ENCODE measurements at regions not wholly inside any gene's neighbourhood (a gene's known extent, or its start where the extent isn't known, plus 50 kb on each side); places are given as distances from the start of the nearest gene placed in this dataset.

DNA sequence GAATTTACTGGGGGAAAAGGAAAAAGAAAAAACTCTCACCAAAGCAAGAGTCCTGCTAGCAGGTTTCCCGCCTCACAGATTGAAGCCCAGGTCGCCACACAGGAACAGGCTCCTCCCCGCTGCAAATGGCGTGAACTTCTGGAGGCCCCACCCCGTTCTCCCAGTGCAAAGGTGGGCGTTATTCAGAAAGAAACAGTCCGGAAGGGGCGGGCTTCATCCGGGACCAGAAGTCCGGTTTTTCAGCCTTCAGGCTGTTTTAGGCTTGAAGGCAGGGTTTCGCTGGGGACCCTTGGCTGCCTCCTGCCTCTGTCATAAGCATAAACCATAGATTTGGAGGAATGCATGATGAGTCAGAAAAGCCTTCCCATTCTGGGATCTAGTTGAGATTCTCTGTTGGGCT, 148.3 kb upstream of the POU2AF2 start:
- Histone ChIP-seq H4K20me1 (ENCODE audit: control insufficient read depth, insufficient read depth) (no peaks in the 10 kb centered on the region), H3K27me3 (replicated peaks in 1 of 2; ENCODE audit: control insufficient read depth in 2 of 2, insufficient read depth in 2 of 2, low read length in 1 of 2) (no peaks in the 10 kb centered on the region), H3K4me3 (no peak overlapping the region), H3K4me1 (ENCODE audit: control insufficient read depth, insufficient read depth, low read length) (no peaks in the 10 kb centered on the region), H3K4me2 (ENCODE audit: control insufficient read depth, insufficient read depth) (no peak overlapping the region), H3K27ac (ENCODE audit: control insufficient read depth, insufficient read depth) (no peak overlapping the region), H3K36me3 (ENCODE audit: control insufficient read depth in 2 of 2, insufficient read depth in 2 of 2, low read length in 1 of 2) (no peaks in the 10 kb centered on the region), H2AFZ (ENCODE audit: control insufficient read depth, low read depth, low read length) (no peak overlapping the region), H3K79me2 (ENCODE audit: control insufficient read depth, insufficient read depth, low read length) (no peaks in the 10 kb centered on the region), H3K9me3 (replicated peaks; ENCODE audit: control insufficient read depth, insufficient read depth, low read length) (no peaks in the 10 kb centered on the region), H3K9ac (ENCODE audit: control insufficient read depth, insufficient read depth, low read length) (no peak overlapping the region)
- no peak for ATAC-seq
- SMC1A ChIA-PET (ENCODE audit: uncharacterized antibody, unreplicated experiment) = no interaction called here
- TF ChIP-seq ASH2L (IDR thresholded peaks at IDR 0.05; ENCODE audit: borderline replicate concordance, low read depth) = no peak
- no peak for TF ChIP-seq ZNF622 (IDR thresholded peaks at IDR 0.05)
- no peak for TF ChIP-seq MTA3 (IDR thresholded peaks at IDR 0.05; ENCODE audit: borderline replicate concordance, low read length)
- TF ChIP-seq STAT1 (conservative IDR thresholded peaks at IDR 0.05) = no peak
- no peak for TF ChIP-seq HDAC6 (IDR thresholded peaks at IDR 0.05; ENCODE audit: unreplicated experiment)
- TF ChIP-seq, protein P1, sequence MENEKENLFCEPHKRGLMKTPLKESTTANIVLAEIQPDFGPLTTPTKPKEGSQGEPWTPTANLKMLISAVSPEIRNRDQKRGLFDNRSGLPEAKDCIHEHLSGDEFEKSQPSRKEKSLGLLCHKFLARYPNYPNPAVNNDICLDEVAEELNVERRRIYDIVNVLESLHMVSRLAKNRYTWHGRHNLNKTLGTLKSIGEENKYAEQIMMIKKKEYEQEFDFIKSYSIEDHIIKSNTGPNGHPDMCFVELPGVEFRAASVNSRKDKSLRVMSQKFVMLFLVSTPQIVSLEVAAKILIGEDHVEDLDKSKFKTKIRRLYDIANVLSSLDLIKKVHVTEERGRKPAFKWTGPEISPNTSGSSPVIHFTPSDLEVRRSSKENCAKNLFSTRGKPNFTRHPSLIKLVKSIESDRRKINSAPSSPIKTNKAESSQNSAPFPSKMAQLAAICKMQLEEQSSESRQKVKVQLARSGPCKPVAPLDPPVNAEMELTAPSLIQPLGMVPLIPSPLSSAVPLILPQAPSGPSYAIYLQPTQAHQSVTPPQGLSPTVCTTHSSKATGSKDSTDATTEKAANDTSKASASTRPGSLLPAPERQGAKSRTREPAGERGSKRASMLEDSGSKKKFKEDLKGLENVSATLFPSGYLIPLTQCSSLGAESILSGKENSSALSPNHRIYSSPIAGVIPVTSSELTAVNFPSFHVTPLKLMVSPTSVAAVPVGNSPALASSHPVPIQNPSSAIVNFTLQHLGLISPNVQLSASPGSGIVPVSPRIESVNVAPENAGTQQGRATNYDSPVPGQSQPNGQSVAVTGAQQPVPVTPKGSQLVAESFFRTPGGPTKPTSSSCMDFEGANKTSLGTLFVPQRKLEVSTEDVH (IDR thresholded peaks at IDR 0.05; ENCODE audit: low read depth, partially characterized antibody) = no peak
- TF ChIP-seq, protein P2, sequence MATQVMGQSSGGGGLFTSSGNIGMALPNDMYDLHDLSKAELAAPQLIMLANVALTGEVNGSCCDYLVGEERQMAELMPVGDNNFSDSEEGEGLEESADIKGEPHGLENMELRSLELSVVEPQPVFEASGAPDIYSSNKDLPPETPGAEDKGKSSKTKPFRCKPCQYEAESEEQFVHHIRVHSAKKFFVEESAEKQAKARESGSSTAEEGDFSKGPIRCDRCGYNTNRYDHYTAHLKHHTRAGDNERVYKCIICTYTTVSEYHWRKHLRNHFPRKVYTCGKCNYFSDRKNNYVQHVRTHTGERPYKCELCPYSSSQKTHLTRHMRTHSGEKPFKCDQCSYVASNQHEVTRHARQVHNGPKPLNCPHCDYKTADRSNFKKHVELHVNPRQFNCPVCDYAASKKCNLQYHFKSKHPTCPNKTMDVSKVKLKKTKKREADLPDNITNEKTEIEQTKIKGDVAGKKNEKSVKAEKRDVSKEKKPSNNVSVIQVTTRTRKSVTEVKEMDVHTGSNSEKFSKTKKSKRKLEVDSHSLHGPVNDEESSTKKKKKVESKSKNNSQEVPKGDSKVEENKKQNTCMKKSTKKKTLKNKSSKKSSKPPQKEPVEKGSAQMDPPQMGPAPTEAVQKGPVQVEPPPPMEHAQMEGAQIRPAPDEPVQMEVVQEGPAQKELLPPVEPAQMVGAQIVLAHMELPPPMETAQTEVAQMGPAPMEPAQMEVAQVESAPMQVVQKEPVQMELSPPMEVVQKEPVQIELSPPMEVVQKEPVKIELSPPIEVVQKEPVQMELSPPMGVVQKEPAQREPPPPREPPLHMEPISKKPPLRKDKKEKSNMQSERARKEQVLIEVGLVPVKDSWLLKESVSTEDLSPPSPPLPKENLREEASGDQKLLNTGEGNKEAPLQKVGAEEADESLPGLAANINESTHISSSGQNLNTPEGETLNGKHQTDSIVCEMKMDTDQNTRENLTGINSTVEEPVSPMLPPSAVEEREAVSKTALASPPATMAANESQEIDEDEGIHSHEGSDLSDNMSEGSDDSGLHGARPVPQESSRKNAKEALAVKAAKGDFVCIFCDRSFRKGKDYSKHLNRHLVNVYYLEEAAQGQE (IDR thresholded peaks at IDR 0.05; ENCODE audit: low read depth, low read length) = no peak
- TF ChIP-seq RCOR1 (conservative IDR thresholded peaks at IDR 0.05; ENCODE audit: low read depth, low read length) = no peak
- no peak for TF ChIP-seq NBN (IDR thresholded peaks at IDR 0.05)
- in situ Hi-C loops (cut with MboI) = no loop called here
- DNase-seq (ENCODE audit: low read depth, low spot score) = no peak
- BruUV-seq (replicated peaks) = no TSS peak
- WGBS (ENCODE audit: insufficient coverage, insufficient replicate concordance, low lambda C conversion rate, missing lambda C conversion rate) = 14% methylated on average over 11 of the region's 11 CpGs
- POLR2A ChIA-PET = no interaction called here
- RAD21 ChIA-PET (ENCODE audit: unreplicated experiment) = interaction anchor here (0.7 kb wide), 1 partner anchor 134 kb away, joined by 6 read pairs; no protein-coding TSS in a partner anchor
- intact Hi-C loops (cut with micrococcal nuclease; ENCODE audit: unreplicated experiment) = no loop called here
- no peak for FAIRE-seq
- CTCF ChIA-PET = no interaction called here

Data from GM12878 (cell line).